ENCODE measurements at regions not wholly inside any gene's neighbourhood (a gene's known extent, or its start where the extent isn't known, plus 50 kb on each side); places are given as distances from the start of the nearest gene placed in this dataset.

DNA sequence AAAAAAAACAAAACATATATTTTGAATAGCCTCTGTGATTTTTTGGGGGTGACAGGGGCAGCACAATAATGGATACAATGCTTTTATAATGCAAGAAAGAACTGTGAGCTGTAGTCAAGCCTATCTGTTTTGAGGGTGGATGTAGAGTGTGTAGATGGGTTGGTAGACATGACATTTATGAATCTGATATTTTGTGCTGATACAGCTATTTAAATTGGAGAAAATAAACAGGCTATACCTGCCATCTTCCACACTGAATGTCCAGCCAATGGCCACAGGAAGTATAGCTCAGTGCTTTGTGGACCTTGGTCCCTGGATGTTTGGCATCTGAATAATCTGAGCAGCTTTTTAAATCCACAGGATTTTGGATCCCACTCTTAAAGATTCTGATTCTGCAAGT, 175.0 kb downstream of the NEDD1 start:
- Histone ChIP-seq H3K4me3 (no peak overlapping the region), H3K27ac (no peak overlapping the region), H3K9me3 (no peaks in the 10 kb centered on the region), H3K27me3 (no peaks in the 10 kb centered on the region), H3K36me3 (no peaks in the 10 kb centered on the region), H3K4me1 (no peaks in the 10 kb centered on the region)
- DNase-seq = no peak
- intact Hi-C loops (cut with DNase I) = no loop called here
- TF ChIP-seq, protein P1, sequence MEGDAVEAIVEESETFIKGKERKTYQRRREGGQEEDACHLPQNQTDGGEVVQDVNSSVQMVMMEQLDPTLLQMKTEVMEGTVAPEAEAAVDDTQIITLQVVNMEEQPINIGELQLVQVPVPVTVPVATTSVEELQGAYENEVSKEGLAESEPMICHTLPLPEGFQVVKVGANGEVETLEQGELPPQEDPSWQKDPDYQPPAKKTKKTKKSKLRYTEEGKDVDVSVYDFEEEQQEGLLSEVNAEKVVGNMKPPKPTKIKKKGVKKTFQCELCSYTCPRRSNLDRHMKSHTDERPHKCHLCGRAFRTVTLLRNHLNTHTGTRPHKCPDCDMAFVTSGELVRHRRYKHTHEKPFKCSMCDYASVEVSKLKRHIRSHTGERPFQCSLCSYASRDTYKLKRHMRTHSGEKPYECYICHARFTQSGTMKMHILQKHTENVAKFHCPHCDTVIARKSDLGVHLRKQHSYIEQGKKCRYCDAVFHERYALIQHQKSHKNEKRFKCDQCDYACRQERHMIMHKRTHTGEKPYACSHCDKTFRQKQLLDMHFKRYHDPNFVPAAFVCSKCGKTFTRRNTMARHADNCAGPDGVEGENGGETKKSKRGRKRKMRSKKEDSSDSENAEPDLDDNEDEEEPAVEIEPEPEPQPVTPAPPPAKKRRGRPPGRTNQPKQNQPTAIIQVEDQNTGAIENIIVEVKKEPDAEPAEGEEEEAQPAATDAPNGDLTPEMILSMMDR (IDR thresholded peaks at IDR 0.05) = no peak
- no peak for TF ChIP-seq POLR2A (IDR thresholded peaks at IDR 0.05)

DNA sequence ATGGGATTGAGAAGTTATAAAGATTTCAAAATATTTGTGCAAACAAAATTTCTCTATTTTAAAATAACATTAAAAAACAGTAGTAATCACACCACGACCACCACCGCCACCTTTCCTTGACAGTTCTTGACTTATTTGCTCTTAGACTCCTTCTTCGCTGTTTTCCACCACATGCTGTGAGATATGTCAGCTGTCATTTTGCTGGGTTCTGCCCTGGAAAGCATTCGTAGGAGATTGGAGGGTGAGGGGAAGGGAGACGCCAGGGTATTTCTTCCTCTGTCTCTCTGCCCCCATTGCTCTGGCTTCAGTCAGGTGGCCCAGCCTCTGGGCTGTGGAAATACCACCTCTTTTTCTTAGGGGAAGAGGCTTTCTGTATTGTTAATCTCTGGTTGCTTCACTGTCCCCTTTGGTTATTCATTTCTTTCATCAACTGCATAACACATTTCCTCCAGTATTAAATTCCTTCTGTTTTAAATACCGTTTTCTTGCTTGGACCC, 186.2 kb downstream of the NEDD1 start:
- intact Hi-C loops (cut with DNase I) = no loop called here
- no peaks in the 10 kb centered on the region for H3K36me3 ChIP-seq
- H3K9me3 ChIP-seq = no peaks in the 10 kb centered on the region
- TF ChIP-seq POLR2A (IDR thresholded peaks at IDR 0.05) = no peak
- TF ChIP-seq, protein P1 (IDR thresholded peaks at IDR 0.05) = no peak
- H3K4me1 ChIP-seq = no peaks in the 10 kb centered on the region
- no peak overlapping the region for H3K4me3 ChIP-seq
- no peak for DNase-seq
- H3K27me3 ChIP-seq = no peaks in the 10 kb centered on the region
- WGBS, 2 donors = 53 to 59% methylated on average over 6 of the region's 6 CpGs
- no peak overlapping the region for H3K27ac ChIP-seq

DNA sequence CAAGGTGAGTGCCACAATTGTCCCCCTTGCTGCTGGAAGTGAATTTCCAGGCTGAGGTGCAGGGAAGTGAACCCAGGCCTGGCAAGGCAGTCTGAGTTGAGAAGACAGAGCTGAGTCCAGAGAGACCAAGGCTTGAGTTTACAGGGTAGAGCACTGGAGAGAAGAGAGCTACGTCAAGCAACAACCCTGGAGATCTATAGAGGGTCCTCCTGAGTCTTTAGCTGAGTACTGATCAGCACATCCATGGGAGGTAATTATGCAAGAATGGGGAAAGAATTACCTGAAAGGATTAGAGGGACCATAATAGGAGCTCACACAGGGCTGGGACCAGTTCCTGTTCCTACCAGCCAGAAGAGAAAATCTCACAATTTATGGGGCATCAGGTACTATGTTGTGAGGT, 190.7 kb downstream of the NEDD1 start:
- Histone ChIP-seq H3K4me3 (no peak overlapping the region), H3K27ac (no peak overlapping the region), H3K27me3 (no peaks in the 10 kb centered on the region), H3K36me3 (no peaks in the 10 kb centered on the region), H3K9me3 (no peaks in the 10 kb centered on the region), H3K4me1 (no peaks in the 10 kb centered on the region)
- TF ChIP-seq, protein P1 (IDR thresholded peaks at IDR 0.05) = no peak
- TF ChIP-seq POLR2A (IDR thresholded peaks at IDR 0.05) = no peak
- intact Hi-C loops (cut with DNase I) = no loop called here
- 54 to 100% methylated on average over 1 of the region's 1 CpG for WGBS, 2 donors
- no peak for DNase-seq

DNA sequence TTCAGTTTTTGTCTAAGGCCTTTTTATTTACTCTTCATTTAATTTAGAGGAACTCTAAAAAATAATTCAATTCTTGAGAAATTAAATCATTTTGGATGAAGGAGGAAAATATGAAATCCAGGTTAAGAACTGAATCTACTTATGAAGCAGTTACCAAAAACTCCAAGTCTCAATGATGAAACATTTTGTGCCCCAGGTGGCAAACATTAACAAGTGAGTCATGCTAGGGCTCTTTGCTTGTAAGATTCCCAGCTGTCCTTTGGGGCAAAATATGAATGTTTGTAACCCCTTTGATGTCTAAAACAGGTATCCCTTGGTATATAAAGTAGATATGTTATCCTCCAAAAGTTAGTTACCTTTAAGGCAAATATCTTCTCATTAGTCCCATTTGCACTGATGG, 202.4 kb downstream of the NEDD1 start:
- Histone ChIP-seq H3K36me3 (no peaks in the 10 kb centered on the region), H3K4me1 (no peaks in the 10 kb centered on the region)
- intact Hi-C loops (cut with DNase I) = no loop called here

DNA sequence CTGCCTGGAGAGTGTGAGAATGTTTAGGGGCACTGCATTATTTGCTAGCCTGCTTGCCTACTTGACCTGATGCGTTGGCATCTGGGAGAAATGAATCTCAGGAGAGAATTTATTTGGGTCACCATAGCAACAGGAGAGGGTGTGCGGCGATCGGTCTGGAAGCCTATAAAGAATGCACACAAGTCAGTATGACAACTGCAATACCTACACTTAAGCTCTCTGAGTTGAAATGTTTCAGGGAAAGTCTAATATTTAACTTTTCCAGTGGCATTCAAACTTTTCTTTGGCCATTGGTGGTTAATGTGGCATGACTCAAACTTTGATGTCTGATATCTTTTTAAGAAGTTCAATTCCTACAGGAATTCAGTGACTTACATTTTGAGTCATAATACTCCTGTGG, 205.1 kb downstream of the NEDD1 start:
- Histone ChIP-seq H3K27ac (no peak overlapping the region), H3K27me3 (no peaks in the 10 kb centered on the region), H3K4me1 (no peaks in the 10 kb centered on the region), H3K36me3 (no peaks in the 10 kb centered on the region), H3K4me3 (no peak overlapping the region), H3K9me3 (no peaks in the 10 kb centered on the region)
- WGBS, 2 donors = 45 to 61% methylated on average over 3 to 4 of the region's 4 CpGs
- intact Hi-C loops (cut with DNase I) = no loop called here
- no peak for TF ChIP-seq POLR2A (IDR thresholded peaks at IDR 0.05)
- DNase-seq = no peak

More for the DNA sequence above, 202.4 kb downstream of the NEDD1 start:
- H3K4me3 ChIP-seq = no peak overlapping the region
- no peak overlapping the region for H3K27ac ChIP-seq
- H3K27me3 ChIP-seq = no peaks in the 10 kb centered on the region
- no peaks in the 10 kb centered on the region for H3K9me3 ChIP-seq
- no peak for DNase-seq
- TF ChIP-seq, protein P1 (IDR thresholded peaks at IDR 0.05) = no peak

DNA sequence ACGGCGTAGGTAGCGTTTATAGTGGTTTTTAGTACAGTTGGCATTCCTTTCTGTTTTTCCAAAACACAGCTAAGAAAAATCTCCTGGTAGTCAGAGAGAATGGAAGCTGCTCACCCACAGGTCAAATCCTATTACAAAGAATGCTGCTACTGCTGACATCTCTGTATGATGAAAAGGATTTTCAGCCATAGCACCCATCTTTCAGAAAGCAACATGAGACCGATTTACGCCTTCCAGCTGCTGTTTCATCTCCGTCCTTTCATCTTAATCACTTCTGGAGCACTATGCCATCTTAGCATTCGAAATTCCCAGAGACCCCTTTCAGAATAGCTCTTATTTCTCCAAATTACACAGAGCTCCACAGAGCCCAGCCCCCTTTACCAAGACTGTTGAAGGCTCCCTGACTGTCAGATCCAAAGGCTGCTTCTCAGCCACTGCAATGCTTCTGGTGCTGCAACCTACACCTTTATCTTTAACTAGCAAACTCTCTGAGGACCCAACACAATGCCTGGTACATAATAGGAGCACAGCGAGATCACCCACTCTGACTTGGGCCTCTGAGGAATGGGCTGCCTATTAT, 211.8 kb downstream of the NEDD1 start:
- intact Hi-C loops (cut with DNase I) = no loop called here
- no peaks in the 10 kb centered on the region for H3K4me1 ChIP-seq
- no peaks in the 10 kb centered on the region for H3K36me3 ChIP-seq
- WGBS, 2 donors = 61 to 72% methylated on average over 8 of the region's 8 CpGs
- H3K9me3 ChIP-seq = no peaks in the 10 kb centered on the region
- no peak for DNase-seq
- H3K27ac ChIP-seq = no peak overlapping the region
- no peaks in the 10 kb centered on the region for H3K27me3 ChIP-seq
- no peak overlapping the region for H3K4me3 ChIP-seq
- TF ChIP-seq POLR2A (IDR thresholded peaks at IDR 0.05) = no peak
- TF ChIP-seq, protein P1 (IDR thresholded peaks at IDR 0.05) = no peak

Measured in esophagus squamous epithelium (tissue), 5 donors.